Pons (tissue), 1 donor: ENCODE measurements at regions not wholly inside any gene's neighbourhood (a gene's known extent, or its start where the extent isn't known, plus 50 kb on each side); places are given as distances from the start of the nearest gene placed in this dataset.

Experiments
- DNase-seq: peaks from one replicate; pipeline ENCODE4 v3.0.0-alpha.2; 2016; ENCODE audit warnings: low spot score

DNA sequence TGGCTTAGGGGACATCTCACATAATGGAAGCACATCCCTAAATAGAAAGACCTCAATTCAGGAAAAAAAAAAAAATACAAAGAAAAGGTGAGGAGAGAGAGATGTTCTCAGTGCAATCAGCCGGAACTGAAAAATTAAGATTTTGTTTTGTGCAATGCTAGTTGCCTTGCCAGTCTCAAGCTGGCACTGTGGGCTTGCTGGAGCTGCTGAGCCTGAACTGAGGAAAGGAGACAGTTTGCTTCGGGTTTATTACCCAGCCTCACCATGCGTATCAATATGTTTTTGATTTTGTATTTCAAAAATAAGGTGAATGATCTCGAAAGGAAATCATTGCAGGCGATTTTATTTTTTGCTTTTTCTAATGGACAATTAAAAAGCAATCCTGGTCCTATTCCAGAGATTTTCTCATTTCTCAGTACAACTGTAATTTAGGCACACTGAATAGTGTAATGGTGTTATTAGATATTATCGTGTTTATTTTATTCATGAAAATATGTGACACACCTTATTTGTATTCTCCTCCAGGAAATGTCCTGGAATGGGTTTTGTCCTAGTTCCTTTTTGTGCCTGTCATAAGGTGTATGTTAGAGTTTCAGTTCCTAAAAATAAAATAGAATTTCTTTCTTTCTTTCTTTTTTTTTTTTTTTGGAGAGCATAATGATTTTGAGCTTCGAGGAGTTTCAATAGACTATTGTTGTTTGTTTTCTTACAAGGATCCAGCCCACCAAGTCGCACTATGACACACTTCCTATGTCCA lies 72.8 kb upstream of the ZEB2 start:
- DNase-seq: no peak

GRCh38 chr2:144587306-144587705 lies 67.4 kb upstream of the ZEB2 start:
- no peak for DNase-seq

- no peak for DNase-seq
Measured at GRCh38 chr2:144586476-144586875, 66.6 kb upstream of the ZEB2 start.

GRCh38 chr2:144583741-144584453 lies 64.0 kb upstream of the ZEB2 start:
- DNase-seq: no peak

DNA sequence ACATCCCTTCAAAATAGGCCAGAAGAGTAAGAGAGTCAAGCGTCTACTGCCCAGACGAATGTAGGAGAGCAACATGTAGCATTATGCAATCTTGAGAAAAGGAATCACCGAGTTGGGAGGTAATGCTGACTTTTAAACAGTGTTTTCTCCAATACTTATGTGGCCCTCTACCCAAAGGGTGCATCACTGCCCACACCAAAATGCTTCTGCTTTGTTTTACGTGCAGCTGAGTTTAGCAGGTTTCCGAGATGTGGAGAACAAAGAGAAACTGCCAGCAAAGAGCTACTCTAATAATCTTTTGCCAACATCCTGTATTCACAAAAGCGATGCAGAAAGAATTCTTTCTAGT lies 63.4 kb upstream of the ZEB2 start:
- no peak for DNase-seq

DNA sequence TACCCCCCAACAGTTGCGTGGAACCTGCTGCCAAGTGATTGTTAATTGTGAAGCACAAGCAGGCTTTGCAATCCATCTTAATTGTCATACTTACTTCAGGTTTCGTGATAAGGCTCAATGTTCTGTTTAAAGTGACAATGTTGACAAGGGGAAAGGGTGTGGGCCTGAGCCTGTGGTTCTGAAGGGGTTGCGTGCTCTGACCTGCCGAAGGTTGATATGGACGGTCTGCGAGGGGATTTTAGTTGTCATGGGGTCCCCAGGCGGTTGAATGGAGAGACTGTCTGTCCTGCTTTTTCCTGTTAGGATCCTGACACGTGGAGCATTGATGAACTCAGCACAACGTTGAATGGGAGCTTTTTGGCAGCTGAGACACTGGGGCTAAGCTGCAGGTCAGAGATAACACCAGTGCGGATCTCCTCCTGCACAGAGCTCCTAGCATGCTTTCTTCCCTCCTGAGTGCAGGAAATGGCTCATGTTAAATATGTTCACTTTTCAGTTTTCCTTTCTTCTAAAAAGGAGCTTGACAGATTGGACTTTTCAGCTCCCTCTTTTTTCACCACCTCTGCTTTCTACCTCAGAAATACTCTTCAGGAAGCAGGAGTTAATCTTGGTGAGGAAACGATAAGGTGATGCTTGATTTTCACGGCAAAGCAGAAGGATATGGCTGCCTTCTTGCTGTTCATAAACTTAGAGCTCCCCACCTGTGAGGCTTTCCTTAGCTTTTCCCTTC lies 62.9 kb upstream of the ZEB2 start:
- no peak for DNase-seq

DNA sequence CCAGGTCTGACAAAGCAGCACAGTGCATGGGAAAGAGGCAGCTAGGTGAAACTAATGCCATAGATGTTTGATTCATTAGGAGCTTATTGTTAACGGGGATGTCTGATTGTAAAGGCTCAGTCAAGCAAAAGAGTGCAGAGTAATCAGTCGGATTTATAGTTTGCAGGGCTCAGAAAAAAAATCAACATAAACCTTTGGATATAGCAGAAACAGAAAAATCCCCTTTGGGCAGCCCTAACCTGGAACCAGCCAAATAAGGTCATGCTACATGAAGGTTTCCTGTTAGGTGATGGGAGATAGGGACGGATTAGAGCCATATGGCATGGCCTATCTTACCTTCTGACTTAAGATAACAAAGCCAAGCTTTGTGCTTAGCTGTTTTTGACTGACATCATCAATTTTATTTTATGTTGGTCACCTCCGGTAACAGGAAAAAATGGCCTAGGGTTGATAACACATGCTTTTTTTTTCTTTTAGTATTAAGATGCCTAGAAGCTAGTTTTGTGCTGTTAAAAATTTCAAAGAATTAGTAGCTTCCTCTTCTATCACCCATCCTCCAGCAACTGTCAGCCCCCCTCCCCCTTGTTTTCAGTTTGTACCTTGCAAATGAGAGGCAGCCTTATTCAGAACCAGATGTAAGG lies 60.7 kb upstream of the ZEB2 start:
- no peak for DNase-seq

GRCh38 chr2:144579556-144579955 lies 59.6 kb upstream of the ZEB2 start:
- no peak for DNase-seq

GRCh38 chr2:144578099-144578498 lies 58.2 kb upstream of the ZEB2 start:
- DNase-seq: no peak

DNA sequence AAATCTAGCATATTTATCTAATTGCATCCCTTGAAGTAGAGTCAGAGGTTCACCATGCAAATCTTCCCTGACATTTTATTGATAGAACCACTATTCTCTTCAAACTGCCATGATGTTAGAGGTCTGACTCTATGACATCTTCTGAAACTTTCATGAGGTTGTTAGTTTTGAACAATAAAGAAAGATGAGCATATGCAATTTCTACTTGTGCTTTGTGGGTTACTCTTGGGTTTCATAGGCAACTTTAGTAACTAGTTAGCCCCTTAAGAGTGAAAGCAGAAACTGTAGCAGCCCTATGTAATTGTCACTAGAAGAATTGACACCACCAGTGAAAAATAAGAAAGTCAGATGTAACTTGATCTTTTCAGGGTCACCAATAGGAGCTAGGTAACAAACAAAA lies 53.1 kb upstream of the ZEB2 start:
- DNase-seq: no peak

GRCh38 chr2:144571770-144572169 lies 51.9 kb upstream of the ZEB2 start:
- no peak for DNase-seq

DNA sequence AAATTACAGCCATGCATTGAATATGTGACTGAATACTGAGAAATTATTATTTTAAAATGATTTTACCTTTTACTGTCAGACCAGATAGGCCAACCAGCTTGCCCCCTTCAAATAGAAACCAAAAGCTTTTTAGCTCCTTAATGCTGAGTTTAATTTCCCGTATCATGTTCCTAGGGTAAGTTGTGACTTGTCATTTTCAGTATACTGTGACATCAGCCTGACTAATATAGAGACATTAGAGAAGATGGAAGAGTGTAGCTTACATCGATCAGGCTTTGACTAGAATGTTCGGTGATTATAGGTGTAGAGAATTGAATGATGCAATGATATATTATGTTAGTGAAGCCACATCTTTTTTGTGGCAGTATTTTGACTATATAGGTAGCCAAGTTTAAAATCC lies 50.6 kb upstream of the ZEB2 start:
- no peak for DNase-seq
